Right lobe of liver (tissue), 4 donors: ENCODE measurements at regions not wholly inside any gene's neighbourhood (a gene's known extent, or its start where the extent isn't known, plus 50 kb on each side); places are given as distances from the start of the nearest gene placed in this dataset.

ENCODE experiments used
- CTCF ChIP-seq, 4 donors: fragments of 200-600 bp in 3 of 4; fragments of 450-650 bp in 1 of 4; IDR thresholded peaks; one replicate each; pipeline versions ENCODE4 v1.5.1 to v1.8.0; 2016 to 2022; ENCODE audit warnings: antibody characterized with exemption in 4 of 4, mild to moderate bottlenecking in 2 of 4
- POLR2A ChIP-seq: fragments of 450-650 bp; IDR thresholded peaks from one replicate; pipeline ENCODE4 v1.6.1; 2017; ENCODE audit warnings: antibody characterized with exemption, mild to moderate bottlenecking
- donor health status: DM: no; HTN: no; CAD: no.
- donor health status: DM: no; HTN: no; CAD: no.
- donor health status: DM: no; HTN: yes; CAD: no.

- no peak for TF ChIP-seq POLR2A
- TF ChIP-seq CTCF (IDR thresholded peaks at IDR 0.05) = no peak
Observed at GRCh38 chr3:145902166-145902565, 258.8 kb downstream of the PLOD2 start.
